ENCODE measurements at regions not wholly inside any gene's neighbourhood (a gene's known extent, or its start where the extent isn't known, plus 50 kb on each side); places are given as distances from the start of the nearest gene placed in this dataset.

- H3K27ac ChIP-seq, result no peak overlapping the region
- H3K4me1 ChIP-seq, result no peaks in the 10 kb centered on the region
- TF ChIP-seq CTCF (IDR thresholded peaks at IDR 0.05), result no peak
- no peak for TF ChIP-seq POLR2A (IDR thresholded peaks at IDR 0.05)
- no peaks in the 10 kb centered on the region for H3K9me3 ChIP-seq
- no peaks in the 10 kb centered on the region for H3K36me3 ChIP-seq (ENCODE audit: low read depth, missing control alignments)
- no peak for DNase-seq
- no peak overlapping the region for H3K4me3 ChIP-seq
- no peaks in the 10 kb centered on the region for H3K27me3 ChIP-seq
- intact Hi-C loops (cut with DNase I; ENCODE audit: low total_unique reads), result no loop called here
These were observed 277.7 kb downstream of the ARAP2 start for GRCh38 chr4:35966566-35966965.

GRCh38 chr4:35970366-35970960 lies 273.9 kb downstream of the ARAP2 start:
- no peak overlapping the region for H3K4me3 ChIP-seq
- no peaks in the 10 kb centered on the region for H3K27me3 ChIP-seq
- WGBS, 2 donors, result 85 to 91% methylated on average over 1 of the region's 1 CpG
- H3K36me3 ChIP-seq (ENCODE audit: low read depth, missing control alignments), result no peaks in the 10 kb centered on the region
- no peaks in the 10 kb centered on the region for H3K4me1 ChIP-seq
- DNase-seq, result no peak
- no peaks in the 10 kb centered on the region for H3K9me3 ChIP-seq
- intact Hi-C loops (cut with DNase I; ENCODE audit: low total_unique reads), result no loop called here
- no peak overlapping the region for H3K27ac ChIP-seq
- TF ChIP-seq CTCF (IDR thresholded peaks at IDR 0.05) (no peak), POLR2A (IDR thresholded peaks at IDR 0.05) (no peak)

- Histone ChIP-seq H3K36me3 (ENCODE audit: low read depth, missing control alignments) (no peaks in the 10 kb centered on the region), H3K4me1 (no peaks in the 10 kb centered on the region), H3K27me3 (no peaks in the 10 kb centered on the region), H3K27ac (no peak overlapping the region), H3K4me3 (no peak overlapping the region), H3K9me3 (no peaks in the 10 kb centered on the region)
- DNase-seq, result no peak
- intact Hi-C loops (cut with DNase I; ENCODE audit: low total_unique reads), result no loop called here
- WGBS, 2 donors, result 38 to 43% methylated on average over 4 of the region's 4 CpGs
- TF ChIP-seq CTCF (IDR thresholded peaks at IDR 0.05) (no peak), POLR2A (IDR thresholded peaks at IDR 0.05) (no peak)
These were observed 271.5 kb downstream of the ARAP2 start for GRCh38 chr4:35972814-35973213.

- no peak for DNase-seq
- H3K36me3 ChIP-seq (ENCODE audit: low read depth, missing control alignments), result no peaks in the 10 kb centered on the region
- intact Hi-C loops (cut with DNase I; ENCODE audit: low total_unique reads), result no loop called here
- no peaks in the 10 kb centered on the region for H3K4me1 ChIP-seq
- H3K4me3 ChIP-seq, result no peak overlapping the region
- no peaks in the 10 kb centered on the region for H3K9me3 ChIP-seq
- TF ChIP-seq POLR2A (IDR thresholded peaks at IDR 0.05) (no peak), CTCF (IDR thresholded peaks at IDR 0.05) (no peak)
- H3K27me3 ChIP-seq, result no peaks in the 10 kb centered on the region
- no peak overlapping the region for H3K27ac ChIP-seq
- 94 to 95% methylated on average over 4 of the region's 4 CpGs for WGBS, 2 donors
These were observed 268.5 kb downstream of the ARAP2 start for GRCh38 chr4:35975617-35976355.

- intact Hi-C loops (cut with DNase I; ENCODE audit: low total_unique reads), result no loop called here
- Histone ChIP-seq H3K9me3 (no peaks in the 10 kb centered on the region), H3K27ac (no peak overlapping the region), H3K36me3 (ENCODE audit: low read depth, missing control alignments) (no peaks in the 10 kb centered on the region), H3K4me3 (no peak overlapping the region), H3K27me3 (no peaks in the 10 kb centered on the region), H3K4me1 (no peaks in the 10 kb centered on the region)
- DNase-seq, result no peak
- TF ChIP-seq CTCF (IDR thresholded peaks at IDR 0.05), result no peak
- TF ChIP-seq POLR2A (IDR thresholded peaks at IDR 0.05), result no peak
These were observed 265.8 kb downstream of the ARAP2 start for GRCh38 chr4:35978551-35978950.
